Spleen (tissue), 11 donors: ENCODE measurements at regions not wholly inside any gene's neighbourhood (a gene's known extent, or its start where the extent isn't known, plus 50 kb on each side); places are given as distances from the start of the nearest gene placed in this dataset.

Source experiments
- DNase-seq: peaks from one replicate; pipeline ENCODE4 v3.0.0-alpha.2; 2020
- H3K27ac ChIP-seq, 8 donors: fragments of 200-600 bp; sonication (generic) in 7 of 8; 1 replicate in 4 of 8; 2 replicates in 4 of 8; pipeline versions ENCODE4 v1.5.0 to v1.8.0; 2016 to 2021; ENCODE audit warnings: inconsistent platforms in 4 of 8, mild to moderate bottlenecking in 4 of 8, moderate library complexity in 1 of 8
- H3K27me3 ChIP-seq, 7 donors: fragments of 200-600 bp; sonication (generic) in 6 of 7; replicated peaks in 1 of 7; 1 replicate in 4 of 7; 2 replicates in 3 of 7; pipeline versions ENCODE4 v1.5.0 to v1.8.0; 2016 to 2021; ENCODE audit warnings: inconsistent platforms in 3 of 7, mild to moderate bottlenecking in 1 of 7
- H3K36me3 ChIP-seq, 6 donors: fragments of 200-600 bp; sonication (generic) in 5 of 6; 1 replicate in 4 of 6; 2 replicates in 2 of 6; pipeline versions ENCODE4 v1.5.0 to v1.8.0; 2016 to 2021; ENCODE audit warnings: inconsistent platforms in 2 of 6
- H3K4me1 ChIP-seq, 6 donors: fragments of 200-600 bp; sonication (generic) in 5 of 6; 1 replicate in 3 of 6; 2 replicates in 3 of 6; pipeline versions ENCODE4 v1.5.0 to v1.8.0; 2016 to 2021; ENCODE audit warnings: inconsistent platforms in 3 of 6
- H3K4me3 ChIP-seq, 8 donors: fragments of 200-600 bp; sonication (generic) in 7 of 8; 1 replicate in 4 of 8; 2 replicates in 4 of 8; pipeline versions ENCODE4 v1.5.0 to v1.8.0; 2016 to 2021; ENCODE audit warnings: inconsistent platforms in 4 of 8, mild to moderate bottlenecking in 4 of 8, moderate library complexity in 2 of 8
- H3K9me3 ChIP-seq, 8 donors: fragments of 200-600 bp; sonication (generic) in 7 of 8; 1 replicate in 4 of 8; 2 replicates in 4 of 8; pipeline versions ENCODE4 v1.5.0 to v1.8.0; 2016 to 2021; ENCODE audit warnings: inconsistent platforms in 4 of 8
- POLR2A ChIP-seq, 3 donors: fragments of 450-650 bp; IDR thresholded peaks; one replicate each; pipeline ENCODE4 v1.5.1; 2017; ENCODE audit warnings: antibody characterized with exemption in 3 of 3, mild to moderate bottlenecking in 1 of 3
- POLR2AphosphoS5 ChIP-seq, 3 donors: sonication (generic); formaldehyde crosslinking; IDR thresholded peaks; one replicate each; pipeline ENCODE4 v1.5.1; 2017; ENCODE audit warnings: antibody characterized with exemption in 3 of 3
- WGBS, 5 donors: extraction: QIAGEN DNeasy Blood & Tissue Kit in 3 of 5; methylation state at CpG; one replicate each; pipeline versions ENCODE4 v1.1.5 to v1.1.7; 2013 to 2018; 5-methylcytosine and 5-hydroxymethylcytosine counted together
- intact Hi-C: fragments of 100-400 bp; cut with DNase I; formaldehyde crosslinking; loops from one replicate; pipeline ENCODE4 v1.15.0; 2023; ENCODE audit warnings: low total_unique reads
- TF ChIP-seq, protein P1 (sequence below), 11 experiments: fragments of 200-600 bp in 7 of 11; fragments of 450-650 bp in 4 of 11; sonication (generic) in 4 of 11; IDR thresholded peaks in 8 of 11; conservative IDR thresholded peaks in 3 of 11; 1 replicate in 7 of 11; 2 replicates in 4 of 11; pipeline versions ENCODE4 v1.4.0 to v1.8.0; 2016 to 2021; ENCODE audit warnings: antibody characterized with exemption in 11 of 11, inconsistent platforms in 4 of 11, mild to moderate bottlenecking in 1 of 11
- donor health status: healthy with polysubstance abuse.
- donor health status: DM: no; HTN: no; CAD: no; lungs with moderate emphysema.
- donor health status: DM: no; HTN: no; CAD: no.
- donor health status: Bipolar disorder and iron deficiency.
- donor health status: healthy.
- donor health status: DM: no; HTN: no; CAD: no.
- donor health status: DM: yes; HTN: yes; CAD: no.

DNA sequence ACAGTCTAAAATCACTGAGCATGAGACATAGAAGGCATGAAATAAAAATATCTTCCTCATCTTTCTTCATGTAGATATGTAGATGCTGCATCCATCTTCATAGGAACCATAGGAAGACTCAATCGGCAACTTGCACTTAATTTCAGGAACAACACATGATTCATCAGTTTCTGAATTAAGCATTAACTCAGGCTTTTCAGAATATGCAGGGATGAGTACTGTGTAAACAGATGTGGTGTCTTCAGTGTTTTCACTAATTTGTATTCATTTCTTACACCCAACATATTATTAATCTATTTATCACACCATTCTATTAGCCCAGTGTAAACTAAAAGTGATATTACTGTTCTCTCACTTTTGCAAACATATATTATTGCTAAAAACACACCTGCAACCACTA lies 305.9 kb upstream of the DAB2 start:
- intact Hi-C loops, result no loop called here
- no peaks in the 10 kb centered on the region for H3K36me3 ChIP-seq

DNA sequence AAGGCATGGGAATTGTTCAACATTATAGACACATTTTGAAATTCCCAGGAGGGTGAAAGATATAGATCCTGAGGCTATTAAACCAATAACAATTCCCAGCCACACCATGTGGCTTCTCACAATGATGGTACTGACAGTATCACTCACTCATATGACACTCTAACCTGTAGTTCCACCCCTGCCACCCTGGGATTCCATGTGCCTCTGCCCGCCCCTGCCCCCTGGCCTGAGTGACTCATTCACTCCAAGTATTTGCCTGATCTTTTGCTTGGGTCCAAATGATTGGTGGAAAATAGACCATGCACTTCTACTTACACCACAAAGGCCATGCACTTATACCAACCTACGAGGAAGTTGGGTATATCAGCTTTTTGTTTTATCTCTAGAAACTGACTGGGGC lies 305.2 kb upstream of the DAB2 start:
- no peak for DNase-seq
- TF ChIP-seq, protein P1, sequence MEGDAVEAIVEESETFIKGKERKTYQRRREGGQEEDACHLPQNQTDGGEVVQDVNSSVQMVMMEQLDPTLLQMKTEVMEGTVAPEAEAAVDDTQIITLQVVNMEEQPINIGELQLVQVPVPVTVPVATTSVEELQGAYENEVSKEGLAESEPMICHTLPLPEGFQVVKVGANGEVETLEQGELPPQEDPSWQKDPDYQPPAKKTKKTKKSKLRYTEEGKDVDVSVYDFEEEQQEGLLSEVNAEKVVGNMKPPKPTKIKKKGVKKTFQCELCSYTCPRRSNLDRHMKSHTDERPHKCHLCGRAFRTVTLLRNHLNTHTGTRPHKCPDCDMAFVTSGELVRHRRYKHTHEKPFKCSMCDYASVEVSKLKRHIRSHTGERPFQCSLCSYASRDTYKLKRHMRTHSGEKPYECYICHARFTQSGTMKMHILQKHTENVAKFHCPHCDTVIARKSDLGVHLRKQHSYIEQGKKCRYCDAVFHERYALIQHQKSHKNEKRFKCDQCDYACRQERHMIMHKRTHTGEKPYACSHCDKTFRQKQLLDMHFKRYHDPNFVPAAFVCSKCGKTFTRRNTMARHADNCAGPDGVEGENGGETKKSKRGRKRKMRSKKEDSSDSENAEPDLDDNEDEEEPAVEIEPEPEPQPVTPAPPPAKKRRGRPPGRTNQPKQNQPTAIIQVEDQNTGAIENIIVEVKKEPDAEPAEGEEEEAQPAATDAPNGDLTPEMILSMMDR (IDR thresholded peaks at IDR 0.05 in 8 of 11, conservative IDR thresholded peaks at IDR 0.05 in 3 of 11), result no peak
- no peak for TF ChIP-seq POLR2AphosphoS5 (IDR thresholded peaks at IDR 0.05)
- no peak for TF ChIP-seq POLR2A (IDR thresholded peaks at IDR 0.05)
- Histone ChIP-seq H3K27ac (no peak overlapping the region), H3K9me3 (no peaks in the 10 kb centered on the region), H3K4me1 (no peaks in the 10 kb centered on the region), H3K27me3 (no peaks in the 10 kb centered on the region), H3K36me3 (no peaks in the 10 kb centered on the region), H3K4me3 (no peak overlapping the region)
- intact Hi-C loops, result no loop called here
- 66 to 87% (median 77%) methylated on average over 2 of the region's 2 CpGs for WGBS, 5 donors

More for the DNA sequence above, 305.9 kb upstream of the DAB2 start:
- Histone ChIP-seq H3K27me3 (no peaks in the 10 kb centered on the region), H3K9me3 (no peaks in the 10 kb centered on the region), H3K4me3 (no peak overlapping the region), H3K27ac (no peak overlapping the region), H3K4me1 (no peaks in the 10 kb centered on the region)
- no peak for DNase-seq
- TF ChIP-seq, protein P1 (IDR thresholded peaks at IDR 0.05 in 8 of 11, conservative IDR thresholded peaks at IDR 0.05 in 3 of 11), result no peak
- TF ChIP-seq POLR2A (IDR thresholded peaks at IDR 0.05), result no peak
- no peak for TF ChIP-seq POLR2AphosphoS5 (IDR thresholded peaks at IDR 0.05)
- WGBS, 5 donors, result 68 to 95% (median 81%) methylated on average over 1 of the region's 1 CpG

GRCh38 chr5:39726467-39726866 lies 301.7 kb upstream of the DAB2 start:
- H3K27ac ChIP-seq, result no peak overlapping the region
- H3K27me3 ChIP-seq, result no peaks in the 10 kb centered on the region
- H3K4me3 ChIP-seq, result no peak overlapping the region
- H3K9me3 ChIP-seq, result no peaks in the 10 kb centered on the region
- TF ChIP-seq POLR2A (IDR thresholded peaks at IDR 0.05), result no peak
- TF ChIP-seq POLR2AphosphoS5 (IDR thresholded peaks at IDR 0.05), result no peak
- TF ChIP-seq, protein P1 (IDR thresholded peaks at IDR 0.05 in 8 of 11, conservative IDR thresholded peaks at IDR 0.05 in 3 of 11), result no peak
- 86 to 98% (median 95%) methylated on average over 1 of the region's 1 CpG for WGBS, 5 donors
- DNase-seq, result no peak
- H3K4me1 ChIP-seq, result no peaks in the 10 kb centered on the region
- intact Hi-C loops, result no loop called here
- H3K36me3 ChIP-seq, result no peaks in the 10 kb centered on the region

- Histone ChIP-seq H3K36me3 (no peaks in the 10 kb centered on the region), H3K27ac (no peak overlapping the region), H3K4me1 (no peaks in the 10 kb centered on the region), H3K27me3 (no peaks in the 10 kb centered on the region), H3K4me3 (no peak overlapping the region), H3K9me3 (no peaks in the 10 kb centered on the region)
- no peak for DNase-seq
- intact Hi-C loops, result no loop called here
- TF ChIP-seq POLR2A (IDR thresholded peaks at IDR 0.05) (no peak), POLR2AphosphoS5 (IDR thresholded peaks at IDR 0.05) (no peak)
- TF ChIP-seq, protein P1 (IDR thresholded peaks at IDR 0.05 in 8 of 11, conservative IDR thresholded peaks at IDR 0.05 in 3 of 11), result no peak
- WGBS, 5 donors, result 91 to 95% (median 92%) methylated on average over 25 to 30 of the region's 30 CpGs
Measured at GRCh38 chr5:39721394-39721793, 296.6 kb upstream of the DAB2 start.
